Dedifferentiated amniotic fluid mesenchymal stem cell (primary cell): ENCODE measurements at regions not wholly inside any gene's neighbourhood (a gene's known extent, or its start where the extent isn't known, plus 50 kb on each side); places are given as distances from the start of the nearest gene placed in this dataset.

Source experiments
- DNase-seq: peaks from one replicate; pipeline ENCODE4 v3.0.0-alpha.2; 2016; ENCODE audit errors: extremely low spot score

DNA sequence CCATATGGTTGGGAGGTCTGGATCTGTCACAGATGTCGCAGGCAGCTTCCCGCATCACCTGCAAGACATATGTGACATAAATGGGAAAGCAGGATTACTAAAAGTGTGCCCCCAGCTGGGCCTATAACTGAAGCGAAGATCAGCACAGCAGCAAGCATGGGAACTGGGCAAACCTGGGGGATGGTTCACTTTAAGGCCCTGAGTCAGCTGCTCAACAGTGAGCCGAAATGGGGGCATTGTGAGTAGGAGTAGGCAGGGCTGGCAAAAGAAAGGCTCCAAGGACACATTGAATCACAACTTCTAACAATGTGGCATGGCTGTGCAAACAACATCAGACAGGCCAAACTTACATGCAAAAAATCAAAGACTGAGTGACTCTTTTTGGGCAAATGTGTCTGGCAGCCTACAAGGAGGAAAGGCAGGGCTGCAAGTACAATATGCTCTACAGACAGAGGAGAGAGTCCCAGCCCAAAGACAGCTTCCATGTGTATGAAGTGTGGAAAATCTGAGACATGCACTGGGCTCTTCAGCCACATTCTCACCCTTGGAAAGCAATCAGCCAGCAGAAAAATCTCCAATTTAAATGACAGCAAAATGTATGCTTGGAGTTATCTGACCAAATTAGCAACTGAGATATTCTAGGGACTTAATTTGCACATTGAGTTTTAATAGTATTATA, 531.0 kb upstream of the MMS22L start:
- DNase-seq: no peak

DNA sequence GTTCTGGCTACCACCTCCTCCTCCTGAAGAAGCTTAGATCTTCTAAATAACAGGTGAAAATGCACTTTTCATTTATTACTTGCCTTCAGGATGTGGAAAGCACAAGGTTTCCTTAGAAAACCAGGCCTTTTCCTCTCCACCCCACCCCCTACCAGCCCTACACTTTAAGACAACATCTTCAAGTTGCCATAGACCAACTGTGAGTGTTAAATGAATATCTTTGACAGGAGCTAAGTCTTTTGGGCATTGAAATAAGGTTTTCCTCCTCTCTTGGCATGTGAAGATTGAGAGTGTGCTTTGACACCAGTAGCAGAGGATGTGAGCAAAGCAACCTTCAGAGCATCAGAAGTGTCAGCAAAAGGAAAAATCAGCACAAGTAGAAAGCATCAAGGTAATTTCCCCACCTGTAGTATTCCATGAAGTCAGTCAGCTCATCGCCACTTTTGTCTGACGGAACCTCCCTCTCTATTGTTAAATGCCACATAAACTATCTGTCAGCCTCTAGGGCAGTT, 532.3 kb upstream of the MMS22L start:
- DNase-seq: no peak

DNA sequence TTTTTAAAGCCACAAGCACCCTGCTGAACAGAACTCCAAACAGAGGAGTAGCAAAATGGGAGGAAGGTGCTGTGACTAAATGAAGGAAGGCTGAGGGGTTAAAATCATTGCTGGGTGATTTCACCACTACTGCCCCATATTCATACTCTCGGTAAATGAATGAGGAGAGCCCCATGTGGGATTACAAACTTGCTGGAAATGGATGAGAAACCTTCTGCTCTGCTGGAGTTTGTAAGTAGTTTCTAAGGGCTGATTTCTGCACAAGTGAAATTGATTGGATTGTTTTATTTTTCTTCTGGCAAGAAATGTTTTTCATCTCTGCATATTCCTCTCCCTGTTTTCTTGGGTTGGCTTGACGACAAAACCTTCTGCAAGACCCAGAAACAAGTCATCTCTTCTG, 533.5 kb upstream of the MMS22L start:
- DNase-seq: no peak

DNA sequence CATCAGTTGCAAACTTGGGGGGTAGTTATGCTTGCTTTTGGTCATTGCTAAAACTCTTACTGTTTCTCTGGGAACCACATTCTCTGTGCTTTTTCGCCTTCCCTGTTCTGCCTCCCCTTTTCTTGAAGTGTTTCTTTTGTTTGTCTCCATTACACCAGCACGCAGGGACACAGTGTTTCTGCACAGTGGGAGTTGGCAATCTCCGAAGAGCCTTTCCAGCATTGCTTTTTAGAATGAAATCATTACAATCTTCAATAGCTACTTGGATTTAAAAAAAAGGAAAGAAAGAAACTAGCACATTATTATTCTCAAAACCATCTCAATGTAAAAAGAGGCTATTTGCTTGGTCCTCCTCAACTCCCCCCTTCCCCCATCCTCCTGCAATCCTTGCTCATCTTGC, 536.7 kb upstream of the MMS22L start:
- DNase-seq: no peak

DNA sequence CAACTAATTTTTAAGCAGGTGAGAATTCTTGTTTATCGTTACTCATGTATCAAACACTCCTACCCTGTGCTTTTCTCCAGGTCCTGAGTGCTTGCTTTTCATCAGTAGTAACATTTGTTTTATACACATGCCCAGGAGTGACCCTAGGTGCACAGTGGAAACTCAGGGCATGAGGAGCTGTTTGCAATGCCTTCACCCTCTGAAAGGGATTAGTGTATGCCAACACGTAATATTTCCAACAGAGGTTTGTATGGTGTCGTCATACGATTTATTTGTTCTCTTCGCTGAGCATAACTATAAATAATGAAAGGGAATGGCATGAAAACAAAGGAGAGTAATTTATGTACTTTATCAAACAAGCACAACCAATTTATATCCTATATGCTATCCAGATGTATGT, 537.4 kb upstream of the MMS22L start:
- DNase-seq: no peak

DNA sequence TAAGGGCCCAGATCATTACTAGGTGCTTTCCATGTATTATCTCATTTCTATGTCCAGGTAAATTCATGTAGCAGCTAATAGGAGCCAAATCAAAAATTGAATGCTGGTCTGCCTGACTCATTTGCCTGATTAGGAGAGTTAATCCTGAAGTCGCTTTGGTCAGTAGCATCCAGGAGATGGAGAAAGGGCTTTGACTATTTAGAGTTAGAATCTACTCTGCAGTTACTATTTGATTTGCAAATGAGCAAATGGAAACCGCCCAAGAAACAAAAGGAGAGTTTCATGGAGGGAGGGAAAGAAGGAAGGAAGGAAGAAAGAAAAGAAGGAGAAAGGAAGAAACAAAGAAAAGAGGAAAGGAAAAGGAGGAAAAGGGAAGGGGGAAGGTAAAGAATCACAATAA, 539.6 kb upstream of the MMS22L start:
- no peak for DNase-seq

GRCh38 chr6:97841763-97842162, 558.7 kb upstream of the MMS22L start:
- no peak for DNase-seq

- DNase-seq: no peak
These were observed 559.5 kb upstream of the MMS22L start for GRCh38 chr6:97842521-97842920.

GRCh38 chr6:97849390-97849789, 566.4 kb upstream of the MMS22L start:
- DNase-seq: no peak

GRCh38 chr6:97850458-97851212, 567.6 kb upstream of the MMS22L start:
- DNase-seq: no peak

DNA sequence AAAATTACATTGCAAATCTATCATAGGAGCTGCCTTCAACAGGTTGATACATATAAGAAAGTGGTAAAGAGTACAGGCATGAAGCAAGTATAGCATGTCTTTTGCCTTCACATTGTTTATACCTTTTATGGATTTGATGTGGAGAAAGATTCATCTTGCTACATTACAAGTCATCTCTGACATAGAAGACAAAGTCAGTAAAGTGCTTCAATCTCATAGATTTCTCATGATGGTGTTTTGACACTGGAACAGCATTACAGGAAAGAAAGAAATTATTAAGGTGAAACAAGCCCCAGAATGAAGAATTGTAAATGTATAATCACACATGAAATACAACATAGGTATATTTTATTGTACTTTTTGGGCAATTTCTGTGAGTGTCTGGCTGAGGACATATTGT, 580.7 kb upstream of the MMS22L start:
- DNase-seq: no peak

GRCh38 chr6:97864366-97864765, 581.4 kb upstream of the MMS22L start:
- no peak for DNase-seq

DNA sequence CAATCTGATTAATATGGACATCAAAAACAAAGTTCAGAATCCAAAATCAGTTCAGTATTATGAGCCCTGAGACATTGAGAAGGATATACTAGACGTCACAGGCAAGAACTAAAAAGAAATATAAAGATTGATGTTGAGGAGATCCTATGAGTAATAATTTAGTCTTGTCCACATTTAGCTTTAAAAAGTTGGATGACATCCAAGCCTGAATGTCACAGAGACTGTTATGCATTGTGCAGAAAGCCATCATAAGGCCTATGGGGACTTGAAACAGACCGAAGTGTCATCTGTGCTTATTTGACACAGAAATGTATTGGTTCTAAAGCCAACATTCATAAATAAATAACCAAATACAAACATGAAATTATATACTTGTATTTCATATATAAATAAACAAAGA, 581.8 kb upstream of the MMS22L start:
- DNase-seq: no peak

GRCh38 chr6:97865612-97866011, 582.6 kb upstream of the MMS22L start:
- no peak for DNase-seq

DNA sequence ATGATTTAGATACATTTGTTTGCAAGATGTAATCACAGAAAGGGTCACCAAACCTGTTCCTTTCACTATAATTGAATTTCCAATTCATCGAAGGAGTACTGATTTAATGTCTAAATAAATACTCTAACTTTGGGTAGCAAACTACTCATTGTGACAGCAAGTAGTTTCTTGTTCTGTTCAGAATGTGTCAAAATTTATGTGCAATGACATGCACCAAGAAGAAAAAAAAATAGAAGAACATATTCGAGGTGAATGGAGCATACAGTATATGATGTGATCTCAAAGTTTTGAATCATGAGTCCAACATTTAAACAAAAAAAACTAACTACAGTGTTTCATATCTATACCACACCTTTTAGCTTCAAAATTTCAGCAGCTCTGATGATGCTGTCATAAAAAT, 583.6 kb upstream of the MMS22L start:
- DNase-seq: no peak

- no peak for DNase-seq
These were observed 584.2 kb upstream of the MMS22L start for GRCh38 chr6:97867177-97867576.

- DNase-seq: no peak
These were observed 587.3 kb upstream of the MMS22L start for GRCh38 chr6:97870273-97870672.

DNA sequence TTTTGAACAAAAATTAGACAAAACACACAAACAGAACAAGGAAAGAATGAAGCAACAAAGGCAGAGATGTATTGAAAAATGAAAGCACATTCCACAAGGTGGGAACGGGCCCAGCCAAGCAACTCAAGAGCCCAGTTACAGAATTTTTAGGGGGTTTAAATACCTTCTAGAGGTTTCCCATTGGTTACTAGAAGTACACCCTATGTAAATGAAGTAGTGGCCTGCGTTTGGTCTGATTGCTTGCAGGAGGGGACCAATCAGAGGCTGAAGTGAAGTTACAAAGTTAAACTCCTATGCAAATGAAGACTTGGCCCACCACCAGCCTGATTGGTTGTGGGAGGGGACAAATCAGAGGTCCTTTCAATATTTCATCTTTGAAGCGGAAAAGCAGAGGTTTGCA, 593.7 kb upstream of the MMS22L start:
- no peak for DNase-seq

- DNase-seq: no peak
These were observed 599.7 kb upstream of the MMS22L start for GRCh38 chr6:97882755-97883154.

DNA sequence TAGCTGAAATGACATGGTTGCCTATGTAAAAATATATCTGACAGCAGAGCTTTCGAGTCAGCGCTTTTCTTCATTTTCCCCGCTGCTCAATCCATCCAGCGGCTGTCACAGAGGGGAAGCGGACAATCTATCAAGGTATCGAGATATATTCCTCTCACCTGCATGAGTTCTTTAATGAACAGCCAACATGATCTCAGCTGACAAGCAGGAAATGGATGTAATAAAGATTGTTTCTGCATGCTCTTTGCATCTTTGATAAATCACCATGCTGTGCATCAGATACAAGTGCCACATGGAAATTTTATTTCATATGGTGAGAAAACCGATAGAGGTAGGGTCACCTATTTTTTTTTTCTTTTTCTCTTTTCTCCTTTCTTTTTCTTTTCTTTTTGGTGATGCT, 602.3 kb upstream of the MMS22L start:
- DNase-seq: no peak

- DNase-seq: no peak
These were observed 602.8 kb upstream of the MMS22L start for GRCh38 chr6:97885828-97886227.

DNA sequence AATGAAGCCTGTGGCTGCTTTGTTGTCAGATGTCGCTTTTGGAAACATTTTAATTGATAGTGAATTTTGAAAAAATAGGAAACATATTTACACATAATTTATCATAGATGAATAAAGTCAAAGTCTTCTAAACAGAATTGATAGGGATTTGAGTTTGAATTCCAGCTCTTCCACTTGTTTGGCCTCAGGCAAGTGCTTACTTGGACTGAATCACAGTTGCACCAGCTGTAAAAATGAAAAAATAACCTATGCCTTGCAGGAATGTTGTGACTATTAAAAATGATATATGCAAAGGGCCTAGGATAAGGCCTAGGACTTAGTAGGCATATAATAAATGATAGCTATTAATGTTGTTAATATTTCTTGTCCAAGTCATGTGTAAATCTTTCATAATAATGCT, 618.5 kb upstream of the MMS22L start:
- DNase-seq: no peak

GRCh38 chr6:97909380-97909779, 626.4 kb upstream of the MMS22L start:
- DNase-seq: no peak

DNA sequence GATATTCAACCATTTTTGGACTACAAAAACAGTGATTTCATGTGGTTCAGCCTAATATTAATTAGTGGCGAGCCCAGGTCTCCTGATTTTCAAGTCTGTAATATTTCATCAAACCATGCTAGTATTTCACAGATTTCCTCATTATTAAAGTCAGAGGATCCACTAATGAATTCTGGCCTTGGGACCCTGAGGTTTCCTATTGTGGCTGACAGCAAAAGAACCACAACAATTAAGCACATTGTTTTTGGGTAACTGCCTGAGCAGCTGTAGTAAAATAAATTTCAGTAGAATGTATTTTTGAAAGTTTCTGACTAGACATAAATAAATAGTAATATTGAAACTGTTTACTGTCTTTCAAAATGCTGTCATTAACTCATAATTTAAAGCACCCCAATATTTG, 630.7 kb upstream of the MMS22L start:
- DNase-seq: no peak
